PC-3 (cell line): ENCODE measurements at regions not wholly inside any gene's neighbourhood (a gene's known extent, or its start where the extent isn't known, plus 50 kb on each side); places are given as distances from the start of the nearest gene placed in this dataset.

Source experiments
- CTCF ChIP-seq: fragments of 300-600 bp; sonication (generic); conservative IDR thresholded peaks from 2 replicates; pipeline ENCODE4 v1.5.1; 2017; ENCODE audit warnings: antibody characterized with exemption, low read depth, mild to moderate bottlenecking, low read length
- EZH2 ChIP-seq: fragments of 300-600 bp; sonication (generic); IDR thresholded peaks from one replicate; pipeline ENCODE4 v1.6.1; 2017; ENCODE audit warnings: antibody characterized with exemption, mild to moderate bottlenecking, low read length; ENCODE audit not compliant: unreplicated experiment

- no peak for TF ChIP-seq CTCF
- no peak for TF ChIP-seq EZH2
Measured at GRCh38 chr15:69725957-69726356, 273.3 kb downstream of the RPLP1 start.
